Body of pancreas (tissue), 4 donors: ENCODE measurements at regions not wholly inside any gene's neighbourhood (a gene's known extent, or its start where the extent isn't known, plus 50 kb on each side); places are given as distances from the start of the nearest gene placed in this dataset.

Source experiments
- ATAC-seq: fragments of 150-250 bp; one replicate; pipeline ENCODE4 v1.9.1; 2016
- DNase-seq, 4 donors: peaks; one replicate each; pipeline ENCODE4 v3.0.0-alpha.2; 2019
- H3K27ac ChIP-seq, 4 donors: fragments of 200-600 bp; sonication (generic); 1 replicate in 3 of 4; 2 replicates in 1 of 4; pipeline versions ENCODE4 v1.5.1 to v1.6.1; 2016 to 2019; ENCODE audit warnings: mild to moderate bottlenecking in 1 of 4, mixed read lengths in 1 of 4, moderate library complexity in 1 of 4
- H3K27me3 ChIP-seq, 2 donors: fragments of 200-600 bp; sonication (generic); one replicate each; pipeline ENCODE4 v1.6.0; 2016; ENCODE audit warnings: mild to moderate bottlenecking in 1 of 2
- H3K36me3 ChIP-seq, 2 donors: fragments of 200-600 bp; sonication (generic); replicated peaks in 1 of 2; 2 replicates each; pipeline ENCODE4 v1.5.1; 2016; ENCODE audit warnings: low read depth in 2 of 2; ENCODE audit not compliant: insufficient read depth in 1 of 2
- H3K4me1 ChIP-seq: fragments of 200-600 bp; sonication (generic); one replicate; pipeline ENCODE4 v1.6.0; 2016
- H3K4me3 ChIP-seq, 2 donors: fragments of 200-600 bp; sonication (generic); 1 replicate in 1 of 2; 2 replicates in 1 of 2; pipeline ENCODE4 v1.5.1; 2016 to 2019
- H3K9me3 ChIP-seq, 3 donors: fragments of 200-600 bp; sonication (generic); 1 replicate in 2 of 3; 2 replicates in 1 of 3; pipeline ENCODE4 v1.5.1; 2016
- POLR2A ChIP-seq, 3 donors: fragments of 450-650 bp; IDR thresholded peaks; one replicate each; pipeline ENCODE4 v1.6.1; 2016; ENCODE audit warnings: antibody characterized with exemption in 3 of 3, mild to moderate bottlenecking in 2 of 3
- WGBS, 2 donors: methylation state at CpG; one replicate each; pipeline ENCODE4 v1.1.5; 2017; 5-methylcytosine and 5-hydroxymethylcytosine counted together
- intact Hi-C: fragments of 100-400 bp; cut with DNase I; formaldehyde crosslinking; loops from one replicate; pipeline ENCODE4 v1.15.1; 2023
- TF ChIP-seq, protein P1 (sequence below), 7 experiments: fragments of 450-650 bp in 4 of 7; fragments of 200-600 bp in 3 of 7; sonication (generic) in 3 of 7; IDR thresholded peaks; one replicate each; pipeline ENCODE4 v1.5.1; 2016 to 2019; ENCODE audit warnings: antibody characterized with exemption in 7 of 7

GRCh38 chr10:37703114-37703513 lies 154.3 kb downstream of the ZNF248 start:
- H3K4me1 ChIP-seq: no peaks in the 10 kb centered on the region
- TF ChIP-seq, protein P1, sequence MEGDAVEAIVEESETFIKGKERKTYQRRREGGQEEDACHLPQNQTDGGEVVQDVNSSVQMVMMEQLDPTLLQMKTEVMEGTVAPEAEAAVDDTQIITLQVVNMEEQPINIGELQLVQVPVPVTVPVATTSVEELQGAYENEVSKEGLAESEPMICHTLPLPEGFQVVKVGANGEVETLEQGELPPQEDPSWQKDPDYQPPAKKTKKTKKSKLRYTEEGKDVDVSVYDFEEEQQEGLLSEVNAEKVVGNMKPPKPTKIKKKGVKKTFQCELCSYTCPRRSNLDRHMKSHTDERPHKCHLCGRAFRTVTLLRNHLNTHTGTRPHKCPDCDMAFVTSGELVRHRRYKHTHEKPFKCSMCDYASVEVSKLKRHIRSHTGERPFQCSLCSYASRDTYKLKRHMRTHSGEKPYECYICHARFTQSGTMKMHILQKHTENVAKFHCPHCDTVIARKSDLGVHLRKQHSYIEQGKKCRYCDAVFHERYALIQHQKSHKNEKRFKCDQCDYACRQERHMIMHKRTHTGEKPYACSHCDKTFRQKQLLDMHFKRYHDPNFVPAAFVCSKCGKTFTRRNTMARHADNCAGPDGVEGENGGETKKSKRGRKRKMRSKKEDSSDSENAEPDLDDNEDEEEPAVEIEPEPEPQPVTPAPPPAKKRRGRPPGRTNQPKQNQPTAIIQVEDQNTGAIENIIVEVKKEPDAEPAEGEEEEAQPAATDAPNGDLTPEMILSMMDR (IDR thresholded peaks at IDR 0.05): no peak
- TF ChIP-seq POLR2A (IDR thresholded peaks at IDR 0.05): no peak
- DNase-seq: no peak
- H3K27ac ChIP-seq: no peak overlapping the region
- no peaks in the 10 kb centered on the region for H3K9me3 ChIP-seq
- no peak for ATAC-seq
- H3K36me3 ChIP-seq: no peaks in the 10 kb centered on the region
- 58 to 65% methylated on average over 4 of the region's 4 CpGs for WGBS, 2 donors
- intact Hi-C loops: no loop called here
- no peaks in the 10 kb centered on the region for H3K27me3 ChIP-seq
- no peak overlapping the region for H3K4me3 ChIP-seq

DNA sequence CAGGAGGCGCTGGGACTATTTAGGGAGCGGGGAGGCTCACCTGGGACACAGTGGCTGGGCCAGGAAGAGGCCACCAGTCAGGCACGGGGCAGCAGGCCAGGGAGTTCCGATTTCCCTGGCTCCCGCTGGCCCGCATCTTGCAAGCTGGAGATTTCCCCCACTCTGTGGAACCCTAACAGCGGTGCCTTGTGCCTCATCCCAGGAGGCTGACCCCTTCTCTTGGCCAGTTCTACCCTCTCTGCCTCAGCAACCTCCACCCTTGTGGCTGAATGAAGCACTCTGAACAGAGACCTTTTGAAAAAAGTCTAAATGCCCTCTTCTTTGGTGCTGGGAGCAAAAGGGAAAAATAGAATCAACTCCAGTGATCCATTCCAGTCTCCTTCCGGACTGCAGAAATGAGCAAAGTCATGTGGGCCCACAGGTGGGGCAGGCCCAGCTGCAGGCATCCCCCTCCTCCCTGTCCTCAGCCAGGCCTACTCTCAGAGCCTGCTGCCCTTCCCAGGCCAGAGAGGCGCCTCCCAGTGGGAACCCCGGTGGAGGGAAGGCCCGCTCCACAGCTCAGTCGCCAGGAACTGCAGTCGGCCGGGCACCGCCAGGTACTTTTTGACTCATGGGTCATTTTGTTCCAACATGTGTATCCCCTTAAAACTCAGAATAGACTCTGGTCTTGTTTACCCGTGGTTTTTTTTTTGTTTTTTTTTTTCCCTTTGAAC lies 155.5 kb downstream of the ZNF248 start:
- WGBS, 2 donors: 71 to 74% methylated on average over 9 to 16 of the region's 16 CpGs
- DNase-seq: no peak

GRCh38 chr10:37700886-37701780 lies 156.3 kb downstream of the ZNF248 start:
- no peak overlapping the region for H3K4me3 ChIP-seq
- H3K27me3 ChIP-seq: no peaks in the 10 kb centered on the region
- no peaks in the 10 kb centered on the region for H3K36me3 ChIP-seq
- H3K27ac ChIP-seq: no peak overlapping the region
- no peaks in the 10 kb centered on the region for H3K4me1 ChIP-seq
- ATAC-seq (no peak), DNase-seq (no peak)
- H3K9me3 ChIP-seq: no peaks in the 10 kb centered on the region
- intact Hi-C loops: no loop called here
- 62 to 80% methylated on average over 18 to 37 of the region's 37 CpGs for WGBS, 2 donors
- TF ChIP-seq, protein P1 (IDR thresholded peaks at IDR 0.05): no peak
- TF ChIP-seq POLR2A (IDR thresholded peaks at IDR 0.05): no peak

More for the DNA sequence above, 155.5 kb downstream of the ZNF248 start:
- H3K36me3 ChIP-seq: no peaks in the 10 kb centered on the region
- intact Hi-C loops: no loop called here
- H3K27me3 ChIP-seq: no peaks in the 10 kb centered on the region
- no peak for ATAC-seq
- no peak for TF ChIP-seq POLR2A (IDR thresholded peaks at IDR 0.05)
- TF ChIP-seq, protein P1 (IDR thresholded peaks at IDR 0.05): no peak
- no peak overlapping the region for H3K4me3 ChIP-seq
- no peaks in the 10 kb centered on the region for H3K9me3 ChIP-seq
- H3K27ac ChIP-seq: no peak overlapping the region
- no peaks in the 10 kb centered on the region for H3K4me1 ChIP-seq

- no peaks in the 10 kb centered on the region for H3K4me1 ChIP-seq
- H3K9me3 ChIP-seq: no peaks in the 10 kb centered on the region
- TF ChIP-seq POLR2A (IDR thresholded peaks at IDR 0.05): no peak
- TF ChIP-seq, protein P1 (IDR thresholded peaks at IDR 0.05): no peak
- no peaks in the 10 kb centered on the region for H3K27me3 ChIP-seq
- WGBS, 2 donors: 48 to 52% methylated on average over 3 of the region's 3 CpGs
- intact Hi-C loops: no loop called here
- H3K36me3 ChIP-seq: no peaks in the 10 kb centered on the region
- ATAC-seq: no peak
- no peak overlapping the region for H3K4me3 ChIP-seq
- H3K27ac ChIP-seq: no peak overlapping the region
- no peak for DNase-seq
These were observed 169.8 kb downstream of the ZNF248 start for GRCh38 chr10:37687581-37687980.
